MCF 10A (cell line): ENCODE measurements at regions not wholly inside any gene's neighbourhood (a gene's known extent, or its start where the extent isn't known, plus 50 kb on each side); places are given as distances from the start of the nearest gene placed in this dataset.

ENCODE experiments used
- BruUV-seq: library from RNA; stranded (reverse); fragments of 400-500 nt; replicated peaks from 2 replicates; lab custom pipeline; 2021; lab: Mats Ljungman, UMichigan
- CTCF ChIA-PET: fragments of 300-600 bp; sonication (Branson Sonifier 250); formaldehyde crosslinking; extraction: SDS; loops from one replicate; lab custom pipeline; 2021; ENCODE audit warnings: antibody characterized with exemption, inconsistent platforms; lab: Yijun Ruan, JAX
- POLR2A ChIA-PET: fragments of 300-600, 350-650 bp; sonication (Branson Sonifier 250); formaldehyde crosslinking; extraction: SDS; loops from one replicate; lab custom pipeline; 2020; ENCODE audit warnings: antibody characterized with exemption, inconsistent platforms; lab: Yijun Ruan, JAX
- DNase-seq: peaks from one replicate; pipeline ENCODE4 v3.0.0-alpha.2; 2018; ENCODE audit not compliant: unreplicated experiment
- H3K27ac Mint-ChIP-seq: one replicate; pipeline ENCODE4 v1.8.0; 2022; ENCODE audit warnings: mild to moderate bottlenecking, low read depth, mixed read lengths; ENCODE audit not compliant: unreplicated experiment
- H3K27me3 Mint-ChIP-seq: one replicate; pipeline ENCODE4 v1.8.0; 2022; ENCODE audit warnings: mixed read lengths; ENCODE audit not compliant: insufficient read depth, unreplicated experiment
- H3K36me3 Mint-ChIP-seq: one replicate; pipeline ENCODE4 v1.8.0; 2022; ENCODE audit warnings: mild to moderate bottlenecking, moderate library complexity, mixed read lengths; ENCODE audit not compliant: insufficient read depth, unreplicated experiment
- H3K4me1 Mint-ChIP-seq: one replicate; pipeline ENCODE4 v1.8.0; 2022; ENCODE audit warnings: mixed read lengths; ENCODE audit not compliant: insufficient read depth, unreplicated experiment
- H3K4me3 Mint-ChIP-seq: one replicate; pipeline ENCODE4 v1.8.0; 2022; ENCODE audit warnings: mild to moderate bottlenecking, moderate library complexity, mixed read lengths; ENCODE audit not compliant: unreplicated experiment
- H3K9me3 Mint-ChIP-seq: one replicate; pipeline ENCODE4 v1.8.0; 2022; ENCODE audit warnings: mixed read lengths; ENCODE audit not compliant: unreplicated experiment
- CTCF ChIP-seq: fragments of 200-600 bp; IDR thresholded peaks from one replicate; pipeline ENCODE4 v1.8.0; 2022; ENCODE audit warnings: antibody characterized with exemption, mild to moderate bottlenecking; ENCODE audit not compliant: unreplicated experiment
- intact Hi-C: fragments of 100-400 bp; cut with micrococcal nuclease; formaldehyde crosslinking; loops from 2 replicates; pipeline ENCODE4 v1.14.1; 2022

- BruUV-seq = no TSS peak
- ChIA-PET POLR2A (no interaction called here), CTCF (no interaction called here)
- H3K27ac Mint-ChIP-seq = peak overlapping the region; percentile 69
- H3K4me3 Mint-ChIP-seq = no peak overlapping the region
- no peak for TF ChIP-seq CTCF
- intact Hi-C loops = no loop called here
- no peaks in the 10 kb centered on the region for H3K36me3 Mint-ChIP-seq
- no peaks in the 10 kb centered on the region for H3K9me3 Mint-ChIP-seq
- H3K4me1 Mint-ChIP-seq = peaks cover 15% of the 10 kb centered on the region
- DNase-seq = peak; percentile 17
- no peaks in the 10 kb centered on the region for H3K27me3 Mint-ChIP-seq
Observed at GRCh38 chr4:19987746-19988145, 264.0 kb upstream of the SLIT2 start.

- peak overlapping the region; percentile 70 for H3K27ac Mint-ChIP-seq
- peaks cover 17% of the 10 kb centered on the region for H3K4me1 Mint-ChIP-seq
- intact Hi-C loops = no loop called here
- no peaks in the 10 kb centered on the region for H3K36me3 Mint-ChIP-seq
- no peaks in the 10 kb centered on the region for H3K27me3 Mint-ChIP-seq
- DNase-seq = peak; percentile 6
- H3K9me3 Mint-ChIP-seq = peaks cover 5% of the 10 kb centered on the region
- ChIA-PET CTCF (no interaction called here), POLR2A (no interaction called here)
- H3K4me3 Mint-ChIP-seq = no peak overlapping the region
- BruUV-seq = no TSS peak
- no peak for TF ChIP-seq CTCF
Observed at GRCh38 chr4:19983072-19983471, 268.6 kb upstream of the SLIT2 start.

- DNase-seq = no peak
- CTCF ChIA-PET = no interaction called here
- peak overlapping the region; percentile 70 for H3K27ac Mint-ChIP-seq
Observed at GRCh38 chr4:19982556-19982955, 269.1 kb upstream of the SLIT2 start.

GRCh38 chr4:19971829-19972228 lies 279.9 kb upstream of the SLIT2 start:
- no TSS peak for BruUV-seq
- Mint-ChIP-seq H3K9me3 (no peaks in the 10 kb centered on the region), H3K4me3 (no peak overlapping the region), H3K4me1 (no peaks in the 10 kb centered on the region), H3K27me3 (no peaks in the 10 kb centered on the region), H3K27ac (no peak overlapping the region), H3K36me3 (no peaks in the 10 kb centered on the region)
- CTCF ChIA-PET = interaction anchor here (0.5 kb wide), 1 partner anchor 111 kb away, joined by 3 read pairs; no protein-coding TSS in a partner anchor
- no peak for TF ChIP-seq CTCF
- POLR2A ChIA-PET = interaction anchor here (0.6 kb wide), 1 partner anchor 1230 kb away, joined by 3 read pairs; no protein-coding TSS in a partner anchor
- intact Hi-C loops = no loop called here
- peak; percentile 27 for DNase-seq

More at GRCh38 chr4:19982556-19982955, 269.1 kb upstream of the SLIT2 start:
- peaks cover 12% of the 10 kb centered on the region for H3K4me1 Mint-ChIP-seq
- no peak for TF ChIP-seq CTCF
- no peak overlapping the region for H3K4me3 Mint-ChIP-seq
- peaks cover 10% of the 10 kb centered on the region for H3K9me3 Mint-ChIP-seq
- no peaks in the 10 kb centered on the region for H3K27me3 Mint-ChIP-seq
- no TSS peak for BruUV-seq
- POLR2A ChIA-PET = no interaction called here
- H3K36me3 Mint-ChIP-seq = no peaks in the 10 kb centered on the region
- intact Hi-C loops = no loop called here
